ENCODE measurements at regions not wholly inside any gene's neighbourhood (a gene's known extent, or its start where the extent isn't known, plus 50 kb on each side); places are given as distances from the start of the nearest gene placed in this dataset.
A peak's percentile ranks its signal among the peaks of the same experiment; 100 is the strongest.

GRCh38 chr11:32318071-32319055 lies 117.0 kb downstream of the WT1 start:
- DNase-seq = no peak

GRCh38 chr11:32323814-32324130 lies 111.6 kb downstream of the WT1 start:
- no peak for DNase-seq

- no peak for DNase-seq
These were observed 110.2 kb downstream of the WT1 start for GRCh38 chr11:32325187-32325586.

GRCh38 chr11:32325725-32326124 lies 109.6 kb downstream of the WT1 start:
- DNase-seq = no peak

- DNase-seq = no peak
These were observed 108.8 kb downstream of the WT1 start for GRCh38 chr11:32326522-32326921.

GRCh38 chr11:32328392-32328791 lies 106.9 kb downstream of the WT1 start:
- DNase-seq = no peak

GRCh38 chr11:32331098-32331497 lies 104.2 kb downstream of the WT1 start:
- DNase-seq = no peak

- no peak for DNase-seq
These were observed 103.5 kb downstream of the WT1 start for GRCh38 chr11:32331792-32332191.

- no peak for DNase-seq
These were observed 102.4 kb downstream of the WT1 start for GRCh38 chr11:32332990-32333319.

GRCh38 chr11:32333320-32333991 lies 101.9 kb downstream of the WT1 start:
- DNase-seq = peak; percentile 31

- DNase-seq = no peak
These were observed 100.5 kb downstream of the WT1 start for GRCh38 chr11:32334822-32335221.
